ENCODE measurements at regions not wholly inside any gene's neighbourhood (a gene's known extent, or its start where the extent isn't known, plus 50 kb on each side); places are given as distances from the start of the nearest gene placed in this dataset.

DNA sequence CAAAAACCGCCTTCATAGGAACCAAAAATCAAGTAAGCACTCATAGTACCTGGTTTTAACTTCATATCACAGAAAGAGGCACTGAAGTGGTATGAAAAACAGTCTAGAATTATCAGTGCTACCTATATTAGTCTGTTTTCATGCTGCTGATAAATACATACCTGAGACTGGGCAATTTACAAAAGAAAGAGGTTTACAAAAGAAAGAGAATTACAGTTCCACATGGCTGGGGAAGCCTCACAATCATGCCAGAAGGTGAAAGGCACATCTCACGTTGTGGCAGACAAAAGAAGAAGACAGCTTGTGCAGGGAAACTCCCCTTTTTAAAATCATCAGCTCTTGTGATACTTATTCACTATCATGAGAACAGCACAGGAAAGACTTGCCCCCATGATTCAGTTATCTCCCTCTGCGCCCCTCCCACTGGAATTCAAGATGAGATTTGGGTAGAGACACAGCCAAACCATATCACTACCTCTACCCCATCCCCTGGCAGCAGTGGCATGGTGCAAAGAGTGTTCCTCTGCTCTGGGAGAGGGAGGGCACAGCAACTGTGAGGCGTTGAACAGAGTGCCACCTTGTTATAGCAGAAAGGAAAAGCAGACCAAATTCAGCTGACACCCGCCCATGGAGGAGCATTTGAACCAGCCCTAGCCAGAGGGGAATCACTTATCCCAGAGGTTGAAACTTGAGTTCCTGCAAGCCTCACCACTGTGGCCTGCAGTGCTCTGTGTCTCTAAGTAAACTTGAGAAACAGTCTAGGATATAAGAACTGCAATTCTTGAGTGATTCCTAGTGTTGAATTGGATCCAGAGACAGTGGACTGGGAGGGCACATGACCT lies 61.9 kb upstream of the PTPRZ1 start:
- no peak for DNase-seq

DNA sequence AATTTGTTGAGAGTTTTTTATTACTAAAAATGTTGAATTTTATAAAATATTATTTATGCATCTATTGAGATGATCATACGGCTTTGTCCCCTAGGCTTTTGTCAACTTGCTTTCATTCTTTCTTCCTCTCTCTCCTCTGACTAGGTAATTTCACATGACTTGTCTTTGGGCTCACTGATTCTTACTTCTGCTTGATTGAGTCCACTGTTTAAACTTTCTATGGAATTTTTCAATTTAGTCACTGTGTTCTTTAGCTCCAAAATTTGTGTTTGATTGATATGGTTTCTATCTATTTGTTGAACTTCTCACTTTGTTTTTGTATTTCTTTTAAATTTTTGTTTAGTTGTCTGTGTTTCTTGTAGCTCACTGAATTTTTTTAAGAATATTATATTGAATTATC lies 65.9 kb upstream of the PTPRZ1 start:
- no peak for DNase-seq

DNA sequence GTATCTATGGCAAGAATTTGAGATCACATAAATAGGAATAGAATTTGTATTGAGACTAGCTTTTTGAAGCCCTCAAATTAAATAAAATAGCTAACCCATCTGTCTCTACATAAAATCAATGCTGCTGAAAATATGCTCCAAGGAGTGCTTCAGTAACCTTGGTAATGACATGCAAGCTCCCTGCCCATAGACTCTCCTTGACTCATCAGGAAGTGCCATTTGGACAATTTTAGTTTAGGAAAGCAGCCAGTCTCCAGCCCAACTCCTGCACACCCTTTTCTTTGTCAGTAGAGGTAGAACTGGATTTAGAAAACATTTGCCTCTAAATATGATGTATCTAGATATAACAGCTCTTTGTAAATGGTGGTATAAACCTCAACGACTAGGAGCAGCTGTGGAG lies 69.9 kb upstream of the PTPRZ1 start:
- DNase-seq: no peak

DNA sequence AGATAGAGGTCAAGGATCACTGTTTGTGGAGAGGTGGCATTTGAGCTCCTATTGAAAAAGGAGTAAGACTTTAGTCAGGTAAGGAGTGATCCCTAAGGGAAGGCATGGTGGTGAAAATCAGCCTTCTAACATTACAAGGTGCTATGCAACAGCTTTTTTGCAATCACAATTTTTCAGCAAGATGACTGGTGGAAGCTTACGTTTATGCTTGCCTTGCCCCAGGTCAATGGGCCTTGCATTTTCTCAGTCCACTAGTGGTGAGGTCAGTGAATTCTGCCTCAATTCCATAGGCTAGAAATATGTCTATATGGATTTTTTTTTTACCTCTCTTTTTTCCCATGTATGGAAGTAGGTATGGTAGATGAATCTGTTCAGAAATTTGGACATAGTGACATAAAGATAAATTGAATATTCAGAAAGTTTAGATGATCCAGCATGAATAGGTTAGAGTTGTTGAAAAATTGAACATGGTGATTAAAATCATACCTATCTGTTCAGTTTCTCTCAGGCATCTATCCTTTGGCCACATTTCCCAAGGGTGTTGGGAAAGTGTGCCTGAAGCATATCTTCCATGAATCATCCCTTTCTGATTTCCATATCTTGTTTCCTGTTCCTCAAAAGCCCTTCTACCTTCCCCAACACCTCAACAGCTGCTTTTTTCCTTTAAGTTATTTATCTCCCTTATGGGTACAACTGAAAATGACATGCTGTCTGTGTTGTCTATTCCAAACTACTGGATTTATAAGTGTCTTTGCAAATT lies 71.9 kb upstream of the PTPRZ1 start:
- DNase-seq: no peak

DNA sequence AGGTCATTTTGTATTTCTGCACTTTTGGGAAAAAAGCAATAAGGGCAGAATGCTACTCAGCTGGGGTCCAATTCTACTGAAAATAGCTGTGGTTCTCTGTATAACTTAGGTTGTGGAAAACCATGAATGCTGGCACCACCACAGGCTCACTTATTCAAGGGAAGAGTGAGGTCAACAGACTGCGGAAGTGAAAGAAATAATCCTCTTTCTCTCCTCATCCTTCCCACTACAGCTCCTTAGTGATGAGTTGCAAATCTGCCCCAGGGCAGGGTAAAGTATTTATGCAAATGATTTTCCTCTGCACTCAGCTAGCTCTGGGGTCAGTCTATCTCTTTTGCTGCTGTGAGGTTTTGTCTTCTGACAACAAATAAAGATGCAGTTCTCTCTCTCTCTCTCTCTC lies 74.1 kb upstream of the PTPRZ1 start:
- peak; percentile 27 for DNase-seq

DNA sequence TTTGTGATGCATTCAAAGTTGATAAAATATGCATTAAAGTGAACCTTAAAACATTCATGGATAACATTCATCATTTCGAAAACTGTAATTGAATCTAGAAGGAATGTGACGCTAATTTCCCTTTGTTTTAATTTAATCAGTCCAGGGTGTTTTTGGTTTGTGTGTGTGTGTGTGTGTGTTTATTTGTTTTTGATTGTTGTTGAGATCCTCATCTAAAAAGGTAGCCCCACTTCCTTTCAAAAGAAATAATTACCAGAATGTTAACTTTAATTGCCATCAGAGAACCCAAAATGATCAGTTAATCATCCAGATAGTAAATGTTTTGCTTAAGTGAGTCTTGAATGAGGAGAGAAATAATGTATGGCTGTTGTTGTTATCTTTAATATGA lies 74.5 kb upstream of the PTPRZ1 start:
- DNase-seq: no peak

DNA sequence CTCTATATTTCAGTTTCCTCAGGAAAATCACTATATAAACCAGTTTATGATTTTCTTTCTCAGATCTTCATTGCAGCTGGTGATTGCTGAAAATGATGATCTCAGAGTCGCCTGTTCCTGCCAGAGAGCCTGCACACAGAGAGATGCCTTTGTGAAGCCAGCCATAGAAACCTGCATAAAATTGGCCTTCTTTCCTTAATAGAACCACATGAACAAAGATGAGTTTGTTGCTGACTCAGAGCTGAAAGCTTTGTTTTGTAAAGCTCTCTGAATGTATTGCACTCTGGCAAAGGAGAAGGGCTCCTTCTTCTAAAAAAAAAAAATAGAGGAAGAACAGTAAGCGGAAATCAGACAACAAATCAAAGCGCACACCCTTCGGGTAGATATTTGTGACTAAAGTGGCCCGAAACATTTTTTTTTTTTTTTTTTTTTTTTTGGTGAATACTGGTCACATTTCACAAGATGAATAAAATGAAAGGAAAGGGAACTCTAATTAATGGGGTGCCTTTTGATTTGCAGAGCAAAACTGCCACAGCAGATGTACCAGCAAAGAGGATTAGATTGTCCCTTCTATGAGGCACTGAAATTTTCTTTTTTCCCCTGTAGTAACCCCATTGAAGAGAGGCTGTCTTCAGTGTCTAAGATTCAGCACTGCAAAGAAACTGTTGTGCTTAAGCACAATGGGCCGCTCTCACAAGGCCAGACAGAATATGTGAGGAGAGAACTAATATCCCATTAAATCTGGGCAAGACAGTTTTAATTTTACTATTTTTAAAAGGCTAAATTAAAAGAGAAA lies 75.1 kb upstream of the PTPRZ1 start:
- DNase-seq: no peak

DNA sequence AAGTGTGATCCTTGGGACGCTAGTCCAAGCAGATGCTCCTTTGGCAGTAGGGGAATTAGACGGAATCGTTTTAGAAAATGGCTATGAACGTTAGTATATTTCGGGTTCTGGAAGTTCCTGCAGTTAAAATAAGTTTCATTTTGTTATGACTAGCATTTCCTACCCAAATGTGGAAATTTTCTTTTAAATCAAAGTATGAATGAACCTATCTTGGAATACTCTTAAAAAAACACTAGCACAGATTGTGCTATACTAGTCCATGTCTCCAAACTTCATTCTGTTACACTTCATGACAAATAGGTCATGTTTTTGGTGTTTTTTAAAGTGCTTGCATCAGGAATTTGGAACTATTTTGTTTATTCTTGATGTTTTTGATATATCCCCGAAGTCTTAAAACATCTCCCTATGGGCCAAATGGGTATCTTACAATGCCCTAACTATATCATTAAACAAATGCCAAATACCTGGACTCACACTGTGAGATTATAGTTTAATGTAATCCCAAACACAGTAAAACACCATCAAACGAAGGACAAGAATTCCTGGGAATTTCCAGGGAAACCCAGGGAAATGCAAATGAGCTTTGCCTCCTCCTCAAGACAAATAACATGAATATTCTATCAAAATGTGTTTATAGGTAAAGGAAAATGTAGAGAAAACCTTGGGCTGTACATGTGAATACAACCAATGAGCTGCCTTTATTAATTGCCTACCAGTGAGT lies 75.9 kb upstream of the PTPRZ1 start:
- no peak for DNase-seq

DNA sequence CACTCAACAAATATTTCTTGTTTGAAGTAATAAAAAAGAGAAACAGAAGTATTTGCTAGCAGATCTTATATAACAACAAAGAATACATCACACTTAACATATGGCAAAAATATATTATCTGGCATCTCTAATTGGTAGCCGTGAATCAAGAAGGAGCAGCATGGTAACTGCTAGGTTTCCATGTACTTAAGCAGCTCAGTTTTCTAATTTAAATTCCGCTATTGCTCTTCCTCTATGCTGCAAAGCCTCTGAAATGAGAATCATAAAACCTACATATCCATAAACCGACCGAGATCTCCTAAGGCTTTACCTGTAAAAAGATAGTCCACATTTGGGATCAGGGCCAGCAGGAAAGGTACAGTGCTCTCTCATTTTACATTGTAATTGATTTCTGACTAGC lies 76.6 kb upstream of the PTPRZ1 start:
- no peak for DNase-seq

DNA sequence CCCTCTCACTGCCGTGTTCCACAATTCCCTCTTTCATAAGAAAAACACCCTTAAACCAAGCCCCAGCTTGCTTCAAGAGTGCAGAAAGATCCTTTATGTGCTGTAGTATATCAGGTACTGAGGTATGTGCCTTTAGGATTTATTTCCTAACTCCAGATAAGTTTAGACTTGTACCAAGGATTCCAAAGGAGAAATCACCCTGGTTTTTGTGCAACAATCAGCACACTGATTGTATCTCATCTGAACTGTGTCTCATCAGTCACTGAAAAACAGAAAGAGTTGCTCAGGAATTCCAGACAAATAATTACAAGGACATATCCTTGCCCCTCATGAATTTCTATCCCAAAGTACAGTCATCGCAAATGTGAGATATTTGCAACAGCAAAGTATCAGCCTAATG lies 77.2 kb upstream of the PTPRZ1 start:
- no peak for DNase-seq

DNA sequence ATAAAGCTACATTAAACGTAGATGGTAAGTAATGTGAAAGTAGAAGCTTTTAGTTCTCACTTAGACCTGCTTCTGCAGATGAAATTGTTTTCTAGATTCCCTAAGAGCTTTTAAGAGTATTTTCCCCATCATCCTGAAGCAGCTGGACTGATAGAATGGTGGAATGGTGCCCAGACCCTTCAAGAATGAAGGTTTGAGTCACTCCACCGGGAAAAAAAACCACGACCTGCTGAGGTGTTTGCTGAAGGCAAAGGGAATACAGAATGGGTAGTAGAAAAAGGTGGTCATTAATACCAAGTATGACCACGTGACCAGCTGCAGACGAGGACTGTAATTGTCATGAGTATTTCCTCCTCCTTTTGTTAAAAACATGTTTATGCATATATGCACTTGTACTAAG lies 79.2 kb upstream of the PTPRZ1 start:
- no peak for DNase-seq

DNA sequence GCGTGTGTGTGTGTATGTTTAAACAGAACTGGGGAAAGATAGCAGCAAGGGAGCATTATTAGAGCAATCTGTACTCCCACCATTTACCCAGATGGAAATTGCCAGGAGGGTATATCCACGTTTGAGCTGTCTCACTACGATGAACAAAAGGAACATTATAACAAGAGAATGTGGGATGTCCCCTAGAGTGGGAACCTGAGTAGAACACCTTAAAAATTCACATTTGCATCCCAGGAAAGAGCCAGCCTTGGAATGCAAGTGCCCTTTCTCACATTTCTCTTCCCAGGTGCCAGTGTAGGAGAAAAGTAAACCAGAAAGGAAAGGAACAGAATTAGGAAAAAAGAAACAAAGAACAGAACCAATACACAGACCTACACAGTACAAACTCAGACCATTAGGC lies 95.3 kb upstream of the PTPRZ1 start:
- DNase-seq: no peak

DNA sequence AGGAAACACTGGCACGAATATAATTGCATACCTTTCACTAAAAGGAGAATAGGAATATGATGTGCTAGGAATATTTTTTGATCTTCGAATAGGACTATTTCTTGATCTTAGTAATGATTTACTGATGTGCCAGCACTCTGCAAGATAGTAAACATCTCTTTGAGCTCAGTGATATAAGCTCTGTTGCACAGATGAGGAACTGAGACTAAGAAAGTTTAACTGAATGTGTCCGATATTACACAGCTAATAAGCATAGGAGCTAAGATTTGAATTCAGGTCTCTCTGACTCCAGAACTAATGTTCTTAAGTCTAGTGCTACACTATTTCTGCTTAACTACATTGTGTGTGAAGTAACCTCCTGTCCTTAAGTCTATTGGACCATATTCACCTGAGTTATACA lies 98.4 kb upstream of the PTPRZ1 start:
- DNase-seq: no peak

DNA sequence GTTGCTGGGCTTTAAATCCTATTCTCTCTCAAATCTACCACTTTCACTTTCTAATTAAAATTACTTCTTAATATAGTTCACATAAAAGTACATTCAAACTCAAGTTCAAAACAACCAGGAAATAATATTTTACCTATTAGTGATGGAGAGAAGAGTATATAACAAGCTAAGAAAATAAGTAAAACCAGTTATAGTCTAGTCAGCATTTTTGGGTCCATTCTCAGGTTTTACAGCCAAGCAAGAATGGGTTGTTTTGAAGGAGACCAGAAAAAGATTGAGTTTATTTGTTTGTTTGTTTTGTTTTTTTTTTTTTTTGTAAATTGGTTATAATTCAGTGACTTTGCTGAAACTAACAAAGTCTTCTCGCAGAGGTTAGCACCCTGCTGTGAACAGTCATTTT lies 106.3 kb upstream of the PTPRZ1 start:
- no peak for DNase-seq

DNA sequence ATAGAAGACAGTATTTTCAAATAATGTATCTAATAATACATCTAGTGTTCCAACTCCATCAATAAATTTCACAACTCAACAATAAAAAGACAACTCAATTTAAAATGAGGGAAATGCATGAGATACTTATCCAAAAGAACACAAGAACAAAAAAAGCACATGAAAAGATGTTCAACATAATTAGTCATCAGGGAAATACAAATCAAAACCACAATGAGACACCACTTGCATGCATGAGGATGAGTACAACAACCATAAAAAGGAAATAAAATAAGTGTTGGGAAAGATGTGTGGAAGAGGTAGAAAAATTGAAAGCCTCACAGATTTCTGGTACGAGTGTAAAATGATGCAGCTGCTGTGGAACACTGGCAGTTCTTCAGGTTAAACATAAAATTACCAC lies 111.6 kb upstream of the PTPRZ1 start:
- no peak for DNase-seq

DNA sequence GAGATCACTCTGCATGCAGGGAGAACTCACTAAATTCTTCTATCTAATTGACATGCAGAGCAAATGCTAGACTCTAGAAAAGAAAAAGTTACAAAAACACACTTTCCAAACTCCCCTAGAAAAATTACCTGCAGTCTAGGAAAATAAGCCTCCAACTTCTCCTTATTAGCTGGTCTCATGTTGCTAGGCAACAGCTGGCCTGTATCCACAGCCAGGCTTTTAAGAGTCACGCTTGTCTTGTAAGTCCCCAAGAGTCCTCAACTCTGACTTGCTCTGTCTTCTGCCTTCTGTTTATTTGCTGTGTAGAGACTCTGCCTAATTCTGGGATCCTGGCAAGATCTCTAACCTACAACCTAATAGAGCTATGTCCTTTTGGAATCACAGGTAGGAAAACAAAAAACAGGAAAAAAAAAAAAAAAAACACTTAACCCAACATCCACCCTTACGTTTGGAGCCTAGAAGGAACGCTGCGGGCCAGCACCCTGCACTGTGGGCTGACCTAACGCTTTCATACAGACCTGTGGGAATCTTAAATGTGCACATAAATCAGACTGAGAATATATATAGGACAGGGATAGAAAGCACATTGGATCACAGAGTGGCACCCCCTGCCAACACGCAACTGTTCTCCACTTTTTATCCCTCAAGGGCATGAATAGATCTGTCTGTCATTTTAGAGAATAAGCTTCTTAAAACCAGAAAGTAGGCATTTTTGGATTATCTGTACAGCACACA lies 117.0 kb upstream of the PTPRZ1 start:
- DNase-seq: no peak

DNA sequence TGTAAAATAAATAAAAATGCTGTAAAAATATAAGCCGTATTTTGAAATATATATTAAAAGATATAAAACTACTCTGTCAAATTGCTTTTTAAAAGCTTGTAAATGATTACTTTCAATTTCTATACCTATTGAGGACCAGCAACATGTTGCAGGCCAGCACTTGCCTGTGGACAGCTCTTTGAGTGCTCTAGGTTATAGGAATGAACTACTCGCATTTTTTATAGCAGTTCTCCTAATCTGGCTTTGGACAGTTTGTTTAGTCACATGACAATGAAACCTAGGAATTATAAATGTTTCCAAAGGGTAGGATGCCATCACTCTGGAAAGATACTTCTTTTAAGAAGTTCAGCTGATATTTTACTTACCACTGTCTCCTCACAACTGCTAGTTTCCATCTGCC lies 117.7 kb upstream of the PTPRZ1 start:
- no peak for DNase-seq

DNA sequence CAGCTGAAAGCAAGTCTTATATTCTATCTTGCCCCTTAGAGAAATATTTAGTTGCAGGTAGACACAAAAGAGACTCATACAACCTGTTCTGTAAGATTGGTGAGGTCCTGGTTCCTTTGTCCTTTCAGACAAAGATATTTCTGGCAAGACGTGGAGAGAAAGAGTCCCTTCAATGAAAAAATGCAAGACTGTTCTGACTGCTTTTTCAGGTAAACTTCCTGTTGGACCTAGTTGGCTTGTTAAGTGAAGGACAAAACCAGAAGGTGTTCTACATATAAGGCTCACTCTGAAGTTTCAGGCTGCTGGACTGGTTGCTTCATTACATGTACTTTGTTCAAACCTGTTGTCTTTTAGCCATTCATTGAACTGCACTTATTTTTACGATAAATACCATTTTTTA lies 119.0 kb upstream of the PTPRZ1 start:
- DNase-seq: no peak

DNA sequence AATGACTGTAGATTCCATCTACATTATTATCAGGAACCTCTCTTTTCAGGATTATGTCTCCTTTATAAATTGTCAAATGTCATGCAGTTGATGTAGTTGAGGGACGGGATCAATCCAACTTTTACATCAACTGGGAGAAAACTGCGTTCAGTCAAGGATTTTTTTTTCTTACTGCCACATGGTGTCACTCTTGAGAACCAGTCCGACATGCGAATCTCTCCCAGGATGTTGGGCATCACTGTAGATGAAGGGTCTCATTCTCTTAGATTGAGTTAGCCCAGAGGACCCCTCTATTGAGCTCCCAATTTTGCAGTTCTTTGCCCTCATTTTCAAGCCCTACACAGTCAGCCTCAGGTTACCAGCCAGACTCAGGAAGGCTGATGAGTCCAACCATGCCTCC lies 120.3 kb upstream of the PTPRZ1 start:
- DNase-seq: no peak

DNA sequence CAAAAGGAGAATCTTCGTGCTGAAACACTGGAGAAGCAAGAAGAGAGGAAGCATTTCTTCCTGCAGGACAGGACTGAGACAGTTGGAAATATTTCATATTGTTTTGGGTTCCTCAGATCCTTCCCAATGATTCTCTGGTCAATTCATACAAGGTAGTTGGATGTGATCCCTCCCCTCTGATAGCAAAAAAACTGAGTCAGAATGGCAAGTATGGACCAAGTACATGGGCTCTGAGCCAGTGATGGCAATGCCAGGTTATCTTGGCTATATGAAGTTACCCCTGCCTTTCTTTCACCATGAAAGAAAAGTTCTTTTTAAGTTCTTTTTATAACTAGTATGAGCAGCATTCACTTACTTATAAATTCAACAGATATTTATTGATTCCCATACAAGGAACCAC lies 124.4 kb upstream of the PTPRZ1 start:
- no peak for DNase-seq

DNA sequence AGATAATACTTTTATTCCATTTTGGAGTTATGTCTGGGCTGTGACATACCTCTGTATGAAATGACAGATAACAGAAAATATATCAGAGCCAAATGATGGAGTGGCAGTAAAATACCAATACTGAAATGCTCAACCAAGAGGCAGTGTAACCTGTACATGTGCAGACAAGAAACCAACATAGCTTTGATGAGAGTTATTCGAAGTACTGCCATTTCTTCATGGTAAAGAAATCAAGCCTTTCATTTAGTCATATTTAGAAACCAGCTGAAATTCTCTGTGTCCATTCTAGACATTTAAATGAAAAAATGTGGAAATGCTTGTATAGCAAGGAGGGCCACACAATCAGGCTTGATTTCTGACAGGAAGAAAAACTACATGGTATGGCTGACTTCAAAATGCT lies 127.1 kb upstream of the PTPRZ1 start:
- no peak for DNase-seq

DNA sequence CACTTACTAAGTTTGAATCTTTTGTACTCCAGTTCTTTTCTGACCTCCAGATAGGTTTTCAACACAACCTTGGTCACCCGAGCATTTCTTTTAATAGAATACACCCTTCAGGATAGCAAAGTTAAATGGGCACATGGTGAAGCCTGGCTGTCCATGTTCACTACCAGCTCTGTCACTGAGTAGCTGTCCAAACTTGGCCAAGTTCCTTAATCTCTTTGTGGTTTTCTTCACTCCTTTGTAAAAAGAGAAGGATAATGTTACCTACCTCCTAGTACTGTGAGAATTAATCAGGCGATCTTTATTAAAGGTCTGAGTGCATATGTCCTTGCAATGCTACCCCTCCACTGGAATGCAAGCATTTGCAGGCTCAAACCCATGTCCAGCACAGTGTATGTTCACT lies 128.1 kb upstream of the PTPRZ1 start:
- no peak for DNase-seq

Measured in RPMI8226 (cell line).